ENCODE measurements at regions not wholly inside any gene's neighbourhood (a gene's known extent, or its start where the extent isn't known, plus 50 kb on each side); places are given as distances from the start of the nearest gene placed in this dataset.

DNA sequence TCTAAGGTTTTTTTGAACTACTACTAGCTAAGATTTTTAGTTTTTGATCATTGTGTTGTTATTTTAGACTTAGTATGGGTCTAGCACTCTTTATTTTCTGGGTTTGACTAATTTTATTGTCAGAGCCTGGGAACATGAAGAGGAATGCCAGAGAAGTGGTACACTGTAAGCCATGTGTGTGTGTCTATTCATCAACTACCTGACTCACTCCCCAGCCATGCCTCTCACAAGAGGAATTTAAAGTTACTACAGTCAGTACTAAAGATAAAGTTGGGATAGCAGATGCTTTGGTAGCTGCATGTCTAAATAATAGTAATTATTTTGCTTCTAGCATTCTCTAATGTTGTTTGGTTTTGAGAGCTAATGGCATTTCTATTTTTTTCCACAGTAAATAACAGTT lies 264.8 kb downstream of the CSNK1G3 start:
- TF ChIP-seq, protein P1, sequence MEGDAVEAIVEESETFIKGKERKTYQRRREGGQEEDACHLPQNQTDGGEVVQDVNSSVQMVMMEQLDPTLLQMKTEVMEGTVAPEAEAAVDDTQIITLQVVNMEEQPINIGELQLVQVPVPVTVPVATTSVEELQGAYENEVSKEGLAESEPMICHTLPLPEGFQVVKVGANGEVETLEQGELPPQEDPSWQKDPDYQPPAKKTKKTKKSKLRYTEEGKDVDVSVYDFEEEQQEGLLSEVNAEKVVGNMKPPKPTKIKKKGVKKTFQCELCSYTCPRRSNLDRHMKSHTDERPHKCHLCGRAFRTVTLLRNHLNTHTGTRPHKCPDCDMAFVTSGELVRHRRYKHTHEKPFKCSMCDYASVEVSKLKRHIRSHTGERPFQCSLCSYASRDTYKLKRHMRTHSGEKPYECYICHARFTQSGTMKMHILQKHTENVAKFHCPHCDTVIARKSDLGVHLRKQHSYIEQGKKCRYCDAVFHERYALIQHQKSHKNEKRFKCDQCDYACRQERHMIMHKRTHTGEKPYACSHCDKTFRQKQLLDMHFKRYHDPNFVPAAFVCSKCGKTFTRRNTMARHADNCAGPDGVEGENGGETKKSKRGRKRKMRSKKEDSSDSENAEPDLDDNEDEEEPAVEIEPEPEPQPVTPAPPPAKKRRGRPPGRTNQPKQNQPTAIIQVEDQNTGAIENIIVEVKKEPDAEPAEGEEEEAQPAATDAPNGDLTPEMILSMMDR (IDR thresholded peaks at IDR 0.05), result no peak
- TF ChIP-seq POLR2A (IDR thresholded peaks at IDR 0.05), result no peak

Measured in uterus (tissue), 2 donors.